ENCODE measurements at regions not wholly inside any gene's neighbourhood (a gene's known extent, or its start where the extent isn't known, plus 50 kb on each side); places are given as distances from the start of the nearest gene placed in this dataset.

- no peak for TF ChIP-seq POLR2A (IDR thresholded peaks at IDR 0.05)
- no peak for TF ChIP-seq EP300 (IDR thresholded peaks at IDR 0.05)
- TF ChIP-seq CTCF (IDR thresholded peaks at IDR 0.05): no peak
- no peaks in the 10 kb centered on the region for H3K36me3 ChIP-seq
- H3K4me3 ChIP-seq: no peak overlapping the region
- no peak for DNase-seq (ENCODE audit: low spot score in 2 of 2)
- H3K27me3 ChIP-seq: no peaks in the 10 kb centered on the region
- H3K9me3 ChIP-seq: peaks cover 0 to 4% (median 0%) of the 10 kb centered on the region in 4 donors
- H3K4me1 ChIP-seq: no peaks in the 10 kb centered on the region
- no peak overlapping the region for H3K27ac ChIP-seq
- WGBS, 2 donors: 80% methylated on average over 2 of the region's 7 CpGs; no CpG with 5 or more reads in 1 of the 2 donors
Observed at GRCh38 chr2:129319422-129319717, 660.1 kb upstream of the RAB6C start.

GRCh38 chr2:129320288-129320687 is 659.2 kb upstream of the RAB6C start:
- no peaks in the 10 kb centered on the region for H3K36me3 ChIP-seq
- no peak for TF ChIP-seq POLR2A (IDR thresholded peaks at IDR 0.05)
- TF ChIP-seq EP300 (IDR thresholded peaks at IDR 0.05): no peak
- no peak for TF ChIP-seq CTCF (IDR thresholded peaks at IDR 0.05)
- H3K27me3 ChIP-seq: no peaks in the 10 kb centered on the region
- H3K4me3 ChIP-seq: no peak overlapping the region
- WGBS, 2 donors: 81 to 97% methylated on average over 4 of the region's 4 CpGs
- no peak overlapping the region for H3K27ac ChIP-seq
- no peak for DNase-seq (ENCODE audit: low spot score in 2 of 2)
- H3K9me3 ChIP-seq: peaks cover 0 to 4% (median 0%) of the 10 kb centered on the region in 4 donors
- no peaks in the 10 kb centered on the region for H3K4me1 ChIP-seq

GRCh38 chr2:129324349-129324748 is 655.1 kb upstream of the RAB6C start:
- H3K4me1 ChIP-seq: no peaks in the 10 kb centered on the region
- WGBS, 2 donors: 76 to 87% methylated on average over 2 of the region's 2 CpGs
- no peaks in the 10 kb centered on the region for H3K27me3 ChIP-seq
- no peak for DNase-seq (ENCODE audit: low spot score in 2 of 2)
- H3K27ac ChIP-seq: no peak overlapping the region
- TF ChIP-seq POLR2A (IDR thresholded peaks at IDR 0.05): no peak
- TF ChIP-seq EP300 (IDR thresholded peaks at IDR 0.05): no peak
- TF ChIP-seq CTCF (IDR thresholded peaks at IDR 0.05): no peak
- no peaks in the 10 kb centered on the region for H3K36me3 ChIP-seq
- no peak overlapping the region for H3K4me3 ChIP-seq
- H3K9me3 ChIP-seq: no peaks in the 10 kb centered on the region

- TF ChIP-seq CTCF (IDR thresholded peaks at IDR 0.05) (no peak), POLR2A (IDR thresholded peaks at IDR 0.05) (no peak)
- H3K4me1 ChIP-seq: no peaks in the 10 kb centered on the region
- WGBS, 2 donors: 87 to 88% methylated on average over 2 of the region's 2 CpGs
- H3K27ac ChIP-seq: no peak overlapping the region
- H3K36me3 ChIP-seq: no peaks in the 10 kb centered on the region
- H3K4me3 ChIP-seq: no peak overlapping the region
- H3K27me3 ChIP-seq: no peaks in the 10 kb centered on the region
- no peaks in the 10 kb centered on the region for H3K9me3 ChIP-seq
- DNase-seq (ENCODE audit: low spot score in 2 of 2): no peak
Observed at GRCh38 chr2:129325151-129325550, 654.3 kb upstream of the RAB6C start.

- TF ChIP-seq POLR2A (IDR thresholded peaks at IDR 0.05) (no peak), CTCF (IDR thresholded peaks at IDR 0.05) (no peak), EP300 (IDR thresholded peaks at IDR 0.05) (no peak)
- Histone ChIP-seq H3K36me3 (no peaks in the 10 kb centered on the region), H3K4me1 (no peaks in the 10 kb centered on the region), H3K27ac (no peak overlapping the region), H3K9me3 (no peaks in the 10 kb centered on the region), H3K4me3 (no peak overlapping the region), H3K27me3 (no peaks in the 10 kb centered on the region)
- WGBS, 2 donors: 58 to 68% methylated on average over 4 of the region's 4 CpGs
- DNase-seq (ENCODE audit: low spot score in 2 of 2): no peak
Observed at GRCh38 chr2:129329574-129329973, 649.9 kb upstream of the RAB6C start.
